Kidney epithelial cell (primary cell): ENCODE measurements at regions not wholly inside any gene's neighbourhood (a gene's known extent, or its start where the extent isn't known, plus 50 kb on each side); places are given as distances from the start of the nearest gene placed in this dataset.

ENCODE experiments used
- DNase-seq: peaks from one replicate; pipeline ENCODE4 v3.0.0-alpha.2; 2010; ENCODE audit warnings: low read depth
- H3K27me3 ChIP-seq: 2 replicates; pipeline ENCODE4 v1.6.0; 2011; ENCODE audit warnings: low read length; ENCODE audit not compliant: control insufficient read depth, insufficient read depth
- H3K36me3 ChIP-seq: 2 replicates; pipeline ENCODE4 v1.5.1; 2011; ENCODE audit warnings: low read length; ENCODE audit not compliant: control insufficient read depth, insufficient read depth
- H3K4me3 ChIP-seq: 2 replicates; pipeline ENCODE4 v1.5.1; 2011; ENCODE audit warnings: low read depth, mild to moderate bottlenecking, control low read depth, low read length
- TF ChIP-seq, protein P1 (sequence below): IDR thresholded peaks from 2 replicates; pipeline ENCODE4 v1.5.1; 2011; ENCODE audit warnings: mild to moderate bottlenecking, moderate library complexity, low read length, control low read depth, inconsistent platforms; ENCODE audit not compliant: insufficient read depth, poor library complexity, severe bottlenecking

DNA sequence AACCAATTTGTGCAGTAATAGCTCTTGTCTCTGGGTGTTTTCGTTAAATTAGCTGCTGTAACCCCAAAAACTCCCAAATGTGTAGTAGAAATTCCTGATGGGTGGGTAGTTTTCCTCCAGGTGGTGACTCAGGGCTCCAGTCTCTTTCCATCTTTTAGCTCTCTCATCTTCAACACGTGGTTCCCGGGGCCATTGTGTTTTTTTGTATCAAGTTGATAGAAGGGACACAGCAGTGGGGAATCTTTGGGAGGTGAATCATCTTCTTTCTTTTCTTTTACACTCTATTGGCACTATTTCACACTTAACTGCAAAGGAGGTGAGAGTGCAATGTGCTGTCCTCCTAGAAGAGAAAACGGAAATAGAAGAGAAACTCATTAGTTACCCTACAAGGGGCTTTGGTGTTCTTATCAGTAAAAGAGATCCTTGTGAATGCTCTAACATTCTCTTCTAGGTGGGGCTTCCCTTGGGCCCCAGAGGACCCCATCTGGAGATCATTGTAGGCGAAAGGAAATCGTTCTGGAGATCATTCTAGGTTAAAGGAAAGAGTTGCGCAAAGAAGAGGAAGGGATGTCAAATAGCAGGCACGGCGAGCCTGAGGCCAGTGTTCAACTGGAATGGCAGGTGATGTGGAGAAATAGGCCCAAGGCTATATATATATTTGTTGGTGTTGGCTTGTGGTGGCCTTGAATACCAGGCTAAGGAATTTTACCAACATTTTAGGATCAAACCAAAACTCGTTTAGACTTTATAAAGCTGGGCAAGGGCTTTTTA, 68.2 kb upstream of the ACSL1 start:
- DNase-seq, result no peak
- TF ChIP-seq, protein P1, sequence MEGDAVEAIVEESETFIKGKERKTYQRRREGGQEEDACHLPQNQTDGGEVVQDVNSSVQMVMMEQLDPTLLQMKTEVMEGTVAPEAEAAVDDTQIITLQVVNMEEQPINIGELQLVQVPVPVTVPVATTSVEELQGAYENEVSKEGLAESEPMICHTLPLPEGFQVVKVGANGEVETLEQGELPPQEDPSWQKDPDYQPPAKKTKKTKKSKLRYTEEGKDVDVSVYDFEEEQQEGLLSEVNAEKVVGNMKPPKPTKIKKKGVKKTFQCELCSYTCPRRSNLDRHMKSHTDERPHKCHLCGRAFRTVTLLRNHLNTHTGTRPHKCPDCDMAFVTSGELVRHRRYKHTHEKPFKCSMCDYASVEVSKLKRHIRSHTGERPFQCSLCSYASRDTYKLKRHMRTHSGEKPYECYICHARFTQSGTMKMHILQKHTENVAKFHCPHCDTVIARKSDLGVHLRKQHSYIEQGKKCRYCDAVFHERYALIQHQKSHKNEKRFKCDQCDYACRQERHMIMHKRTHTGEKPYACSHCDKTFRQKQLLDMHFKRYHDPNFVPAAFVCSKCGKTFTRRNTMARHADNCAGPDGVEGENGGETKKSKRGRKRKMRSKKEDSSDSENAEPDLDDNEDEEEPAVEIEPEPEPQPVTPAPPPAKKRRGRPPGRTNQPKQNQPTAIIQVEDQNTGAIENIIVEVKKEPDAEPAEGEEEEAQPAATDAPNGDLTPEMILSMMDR, result no peak

DNA sequence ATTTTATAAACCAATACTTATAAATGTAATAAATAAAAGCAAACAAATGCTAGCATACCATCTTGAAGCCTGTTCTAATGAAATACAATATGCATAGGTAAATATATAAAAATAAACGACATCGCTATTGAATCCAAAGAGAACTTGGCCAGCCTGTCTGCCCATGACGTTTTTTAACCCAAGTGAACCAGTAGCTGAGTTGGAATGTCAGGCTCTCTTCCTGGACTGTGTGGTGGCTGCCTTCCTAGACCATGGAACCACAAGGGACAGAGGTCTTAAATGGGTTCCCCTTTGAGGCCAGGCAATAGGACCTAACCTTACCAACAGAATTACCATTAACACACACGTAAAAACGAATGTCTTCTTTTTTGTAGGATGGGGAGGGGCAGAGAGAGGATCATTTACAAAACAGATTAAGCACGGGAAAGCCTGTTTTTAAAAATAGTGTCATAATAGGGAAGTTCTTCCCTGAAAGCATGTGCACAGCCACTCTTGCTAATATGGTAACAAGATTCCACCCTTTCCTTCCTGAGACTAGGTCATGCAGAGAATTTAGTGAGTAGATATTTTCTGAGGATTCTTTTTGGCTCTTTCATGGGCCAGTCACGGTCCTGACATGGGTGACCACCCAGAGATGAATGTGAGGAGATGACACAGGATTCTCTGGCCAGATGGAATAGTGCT, 69.4 kb upstream of the ACSL1 start:
- Histone ChIP-seq H3K36me3 (no peaks in the 10 kb centered on the region), H3K27me3 (no peaks in the 10 kb centered on the region), H3K4me3 (no peak overlapping the region)
- no peak for DNase-seq
- TF ChIP-seq, protein P1, result no peak

More for the DNA sequence above, 68.2 kb upstream of the ACSL1 start:
- Histone ChIP-seq H3K36me3 (no peaks in the 10 kb centered on the region), H3K4me3 (no peak overlapping the region), H3K27me3 (no peaks in the 10 kb centered on the region)

DNA sequence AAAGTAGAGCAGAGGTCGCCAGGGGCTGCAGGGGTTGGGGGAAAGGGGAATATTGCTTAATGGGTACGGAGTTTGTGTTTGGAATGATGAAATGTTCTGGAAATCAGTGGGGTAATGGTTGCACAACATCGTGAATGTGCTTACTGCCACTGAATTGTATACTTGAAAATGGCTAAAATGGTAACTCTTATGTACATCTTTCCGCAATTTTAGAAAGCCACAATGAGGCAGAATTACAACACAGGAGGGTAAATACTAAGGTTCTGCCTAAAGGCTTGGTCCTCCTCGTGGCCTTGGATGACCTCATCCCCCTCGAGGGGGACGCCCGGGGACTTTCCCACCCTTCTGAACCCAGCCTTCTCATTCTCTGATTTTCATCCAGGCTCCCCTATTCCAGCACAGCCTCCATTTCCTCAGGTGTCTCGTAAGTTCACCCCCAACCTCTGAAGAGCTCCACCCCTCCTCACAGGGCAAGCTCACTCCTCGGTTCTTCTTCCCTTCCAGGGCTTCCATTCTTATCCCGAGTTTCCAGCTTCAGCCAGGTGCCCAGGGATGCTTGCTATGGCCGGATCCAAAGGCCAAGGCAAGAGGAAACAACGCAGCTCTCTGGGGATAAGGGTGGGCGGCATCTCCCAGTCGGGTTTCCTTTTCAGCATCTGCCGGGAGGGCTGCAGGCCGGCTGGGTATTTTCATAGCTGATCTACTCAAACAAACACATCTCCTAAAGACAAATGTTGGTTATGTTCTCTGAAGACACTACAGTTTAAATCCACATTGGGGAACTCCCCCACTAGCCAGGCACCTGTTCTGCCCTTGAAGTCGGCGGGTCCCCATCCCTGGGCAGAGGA, 71.3 kb upstream of the ACSL1 start:
- DNase-seq, result no peak
- Histone ChIP-seq H3K36me3 (no peaks in the 10 kb centered on the region), H3K27me3 (no peaks in the 10 kb centered on the region), H3K4me3 (no peak overlapping the region)
- TF ChIP-seq, protein P1, result no peak

DNA sequence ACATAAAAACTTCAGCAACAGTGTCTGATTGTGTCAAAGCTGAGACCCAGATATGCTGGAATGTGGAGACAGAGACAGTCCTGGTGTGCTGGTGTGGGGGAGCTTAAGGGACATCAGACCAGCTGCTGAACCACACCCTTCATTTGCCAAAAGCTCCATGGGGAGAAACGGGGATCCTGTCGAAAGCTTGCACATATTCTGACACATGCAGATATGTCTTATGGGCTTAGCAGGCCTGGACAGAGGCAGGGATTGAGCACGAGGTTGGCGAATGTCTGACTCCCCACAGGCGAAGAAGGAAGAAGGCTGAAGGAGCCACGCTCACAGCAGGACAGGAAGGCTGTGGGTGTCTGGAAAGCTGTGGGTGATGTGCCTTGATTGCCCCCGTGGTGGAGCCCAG, 72.1 kb upstream of the ACSL1 start:
- Histone ChIP-seq H3K4me3 (no peak overlapping the region), H3K36me3 (no peaks in the 10 kb centered on the region), H3K27me3 (no peaks in the 10 kb centered on the region)
- no peak for DNase-seq
- TF ChIP-seq, protein P1, result no peak

DNA sequence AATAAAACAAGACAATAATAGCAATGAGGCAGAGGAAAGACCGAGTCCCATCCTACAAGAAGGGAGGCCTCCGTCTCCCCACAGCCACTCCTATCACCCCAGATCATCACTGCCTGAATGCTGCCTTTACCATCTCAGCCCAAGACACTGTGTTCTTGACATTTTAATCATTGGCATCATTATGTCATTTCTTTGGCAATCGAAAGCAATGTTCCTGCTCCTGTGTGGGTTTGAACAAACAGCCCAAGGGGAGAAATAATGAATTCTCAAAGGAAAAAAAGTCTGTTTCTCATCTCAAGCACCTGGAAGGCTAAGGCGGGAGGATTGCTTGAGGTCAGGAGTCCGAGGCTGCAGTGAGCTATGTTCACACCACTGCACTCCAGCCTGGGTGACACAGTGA, 73.0 kb upstream of the ACSL1 start:
- TF ChIP-seq, protein P1, result no peak
- H3K27me3 ChIP-seq, result no peaks in the 10 kb centered on the region
- no peak overlapping the region for H3K4me3 ChIP-seq
- DNase-seq, result no peak
- no peaks in the 10 kb centered on the region for H3K36me3 ChIP-seq
